Cardiac muscle cell (in vitro differentiated cells and primary cell): ENCODE measurements at regions not wholly inside any gene's neighbourhood (a gene's known extent, or its start where the extent isn't known, plus 50 kb on each side); places are given as distances from the start of the nearest gene placed in this dataset.
A peak's percentile ranks its signal among the peaks of the same experiment; 100 is the strongest.

Experiments
- DNase-seq, 2 donors: peaks; one replicate each; pipeline versions ENCODE4 v3.0.0 to v3.0.0-alpha.2; 2010 to 2017; ENCODE audit warnings: low read depth in 1 of 2, low spot score in 1 of 2
- H3K27ac ChIP-seq: fragments of 200-600 bp; sonication (generic); 2 replicates; pipeline ENCODE4 v1.5.1; 2016
- H3K27me3 ChIP-seq: fragments of 200-600 bp; sonication (generic); 2 replicates; pipeline ENCODE4 v1.6.0; 2016; ENCODE audit warnings: control low read depth
- H3K36me3 ChIP-seq: fragments of 200-600 bp; sonication (generic); 2 replicates; pipeline ENCODE4 v1.5.1; 2016; ENCODE audit warnings: control low read depth
- H3K4me1 ChIP-seq: fragments of 200-600 bp; sonication (generic); 2 replicates; pipeline ENCODE4 v1.8.1; 2017; ENCODE audit warnings: low read depth, mild to moderate bottlenecking, mixed run types
- H3K4me3 ChIP-seq: fragments of 200-600 bp; sonication (generic); 2 replicates; pipeline ENCODE4 v1.5.1; 2016; ENCODE audit warnings: mild to moderate bottlenecking
- H3K9me3 ChIP-seq: fragments of 200-600 bp; sonication (generic); 2 replicates; pipeline ENCODE4 v1.5.1; 2017; ENCODE audit warnings: low read depth, mild to moderate bottlenecking, control low read depth
- TF ChIP-seq, protein P1 (sequence below): IDR thresholded peaks from 2 replicates; pipeline ENCODE4 v1.5.1; 2012; ENCODE audit warnings: low read depth, mild to moderate bottlenecking, low read length

DNA sequence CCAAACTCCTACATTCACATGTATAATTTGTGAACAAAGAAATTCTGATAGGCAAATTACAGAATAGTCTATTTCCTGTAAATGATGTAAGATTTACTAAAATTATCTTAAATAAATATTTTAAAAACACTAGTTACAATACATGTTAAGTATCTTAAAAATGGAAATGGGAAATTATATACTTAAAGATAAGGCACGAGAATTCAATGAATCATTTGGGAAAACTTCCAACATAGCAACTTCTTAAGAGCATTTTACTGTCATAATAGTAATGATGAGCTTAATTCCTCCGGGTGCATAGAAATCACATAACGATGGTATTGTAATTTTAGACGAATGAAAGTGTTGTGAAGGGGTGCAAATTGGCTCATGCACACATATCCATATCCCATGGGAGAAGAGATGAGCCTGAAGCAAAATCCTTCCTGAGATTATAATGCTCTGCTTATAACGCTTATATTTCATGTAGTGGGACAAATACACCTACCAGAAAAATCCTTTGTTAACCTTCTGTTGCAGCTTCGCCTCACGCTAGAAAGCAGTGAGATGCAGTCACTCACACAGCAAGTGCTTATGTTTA lies 873.5 kb downstream of the PDHA2 start:
- no peaks in the 10 kb centered on the region for H3K36me3 ChIP-seq
- TF ChIP-seq, protein P1, sequence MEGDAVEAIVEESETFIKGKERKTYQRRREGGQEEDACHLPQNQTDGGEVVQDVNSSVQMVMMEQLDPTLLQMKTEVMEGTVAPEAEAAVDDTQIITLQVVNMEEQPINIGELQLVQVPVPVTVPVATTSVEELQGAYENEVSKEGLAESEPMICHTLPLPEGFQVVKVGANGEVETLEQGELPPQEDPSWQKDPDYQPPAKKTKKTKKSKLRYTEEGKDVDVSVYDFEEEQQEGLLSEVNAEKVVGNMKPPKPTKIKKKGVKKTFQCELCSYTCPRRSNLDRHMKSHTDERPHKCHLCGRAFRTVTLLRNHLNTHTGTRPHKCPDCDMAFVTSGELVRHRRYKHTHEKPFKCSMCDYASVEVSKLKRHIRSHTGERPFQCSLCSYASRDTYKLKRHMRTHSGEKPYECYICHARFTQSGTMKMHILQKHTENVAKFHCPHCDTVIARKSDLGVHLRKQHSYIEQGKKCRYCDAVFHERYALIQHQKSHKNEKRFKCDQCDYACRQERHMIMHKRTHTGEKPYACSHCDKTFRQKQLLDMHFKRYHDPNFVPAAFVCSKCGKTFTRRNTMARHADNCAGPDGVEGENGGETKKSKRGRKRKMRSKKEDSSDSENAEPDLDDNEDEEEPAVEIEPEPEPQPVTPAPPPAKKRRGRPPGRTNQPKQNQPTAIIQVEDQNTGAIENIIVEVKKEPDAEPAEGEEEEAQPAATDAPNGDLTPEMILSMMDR: no peak
- no peaks in the 10 kb centered on the region for H3K4me1 ChIP-seq

DNA sequence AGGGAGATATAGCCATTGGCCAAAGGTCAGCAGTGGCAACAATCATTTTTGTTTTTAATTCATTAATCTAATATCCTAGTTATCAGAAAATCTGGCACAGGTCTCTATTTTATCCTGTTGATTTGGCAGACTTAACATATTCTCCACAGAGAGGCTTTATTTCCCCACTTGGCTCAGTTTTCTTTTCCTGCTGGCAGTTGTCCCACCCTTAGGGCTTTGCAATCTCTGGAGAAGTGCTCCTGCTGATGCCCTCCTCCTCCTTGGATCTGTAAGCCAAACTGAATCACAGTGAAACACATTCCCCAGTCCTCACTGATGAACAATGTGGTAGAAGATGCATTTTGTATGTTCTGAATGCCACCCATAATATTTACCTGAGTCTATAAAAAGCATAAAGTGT lies 889.7 kb downstream of the PDHA2 start:
- Histone ChIP-seq H3K4me1 (no peaks in the 10 kb centered on the region), H3K36me3 (no peaks in the 10 kb centered on the region), H3K27ac (no peak overlapping the region), H3K9me3 (no peaks in the 10 kb centered on the region), H3K4me3 (no peak overlapping the region), H3K27me3 (no peaks in the 10 kb centered on the region)
- TF ChIP-seq, protein P1: no peak
- peak in 1 of 2 donors; percentile 53 for DNase-seq

More for the DNA sequence above, 873.5 kb downstream of the PDHA2 start:
- H3K27me3 ChIP-seq: no peaks in the 10 kb centered on the region
- no peak overlapping the region for H3K4me3 ChIP-seq
- no peaks in the 10 kb centered on the region for H3K9me3 ChIP-seq
- DNase-seq: peak in 1 of 2 donors; percentile 29
- no peak overlapping the region for H3K27ac ChIP-seq

DNA sequence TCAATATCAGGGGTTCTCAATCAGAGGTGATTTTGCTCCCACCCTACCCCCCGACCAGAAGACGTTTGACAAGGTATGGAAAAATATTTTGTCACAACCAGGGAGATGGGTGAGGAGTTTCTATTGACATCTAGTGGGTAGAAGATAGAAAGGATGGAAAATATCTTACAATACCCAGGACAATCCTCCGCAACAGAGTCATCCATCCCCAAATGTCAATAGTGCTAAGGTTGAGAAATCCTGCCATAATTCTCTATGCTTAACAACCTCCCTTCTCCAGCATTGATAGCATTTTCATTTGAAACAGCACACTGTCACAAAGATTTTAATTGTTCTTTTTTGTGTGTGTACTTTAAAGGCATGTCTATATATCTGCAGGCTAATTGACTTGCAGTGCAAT lies 890.5 kb downstream of the PDHA2 start:
- H3K4me1 ChIP-seq: no peaks in the 10 kb centered on the region
- DNase-seq: no peak
- no peaks in the 10 kb centered on the region for H3K9me3 ChIP-seq
- no peaks in the 10 kb centered on the region for H3K27me3 ChIP-seq
- TF ChIP-seq, protein P1: no peak
- H3K27ac ChIP-seq: no peak overlapping the region
- H3K36me3 ChIP-seq: no peaks in the 10 kb centered on the region
- no peak overlapping the region for H3K4me3 ChIP-seq

DNA sequence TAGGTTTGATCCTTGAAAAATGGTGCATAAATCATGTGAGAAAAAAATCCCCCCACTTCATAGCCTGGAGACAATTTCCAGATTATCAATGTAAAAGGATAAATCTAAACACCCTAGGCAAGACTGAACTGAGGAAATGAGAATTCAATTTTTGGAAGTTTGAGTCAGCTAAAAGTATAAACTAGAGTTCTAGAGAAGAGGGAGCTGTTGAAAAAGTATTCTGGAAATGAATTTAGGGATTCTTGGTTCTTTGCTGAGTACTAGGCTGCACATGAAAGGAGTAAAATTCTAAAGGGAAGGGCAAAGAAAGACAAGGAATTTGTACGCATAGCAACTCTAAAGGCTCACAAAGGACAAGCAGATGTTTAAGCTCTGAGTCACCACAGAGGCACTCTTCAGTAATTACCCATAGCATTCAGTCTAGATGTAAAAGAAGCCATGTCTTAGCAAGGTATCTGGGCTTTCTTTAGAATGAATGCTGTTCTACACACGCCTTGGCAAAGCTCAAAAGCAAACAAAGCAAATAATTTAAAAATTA lies 896.5 kb downstream of the PDHA2 start:
- H3K36me3 ChIP-seq: no peaks in the 10 kb centered on the region
- H3K27me3 ChIP-seq: no peaks in the 10 kb centered on the region
- H3K9me3 ChIP-seq: no peaks in the 10 kb centered on the region
- TF ChIP-seq, protein P1: no peak
- DNase-seq: peak; percentile 5 to 73
- no peak overlapping the region for H3K27ac ChIP-seq
- no peaks in the 10 kb centered on the region for H3K4me1 ChIP-seq
- no peak overlapping the region for H3K4me3 ChIP-seq

DNA sequence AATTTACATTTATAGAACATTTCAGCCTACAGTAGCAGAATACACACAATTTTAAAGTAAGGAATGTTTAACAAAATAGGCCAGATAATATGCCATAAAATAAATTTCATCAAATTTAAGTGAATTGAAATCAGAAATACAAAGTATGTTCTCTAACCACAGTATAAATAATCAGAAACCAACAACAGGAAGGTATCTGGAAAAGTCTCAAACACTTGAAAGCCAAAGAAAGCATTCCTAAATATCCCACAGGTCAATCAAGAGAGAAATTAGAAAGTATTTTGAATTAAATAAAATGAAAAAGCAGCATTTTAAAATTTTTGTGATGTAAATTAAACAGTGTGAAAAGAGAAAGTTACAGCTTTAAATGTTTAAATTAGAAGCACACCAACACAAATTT lies 899.2 kb downstream of the PDHA2 start:
- no peaks in the 10 kb centered on the region for H3K36me3 ChIP-seq
- no peaks in the 10 kb centered on the region for H3K27me3 ChIP-seq
- no peak overlapping the region for H3K27ac ChIP-seq
- H3K9me3 ChIP-seq: no peaks in the 10 kb centered on the region
- no peaks in the 10 kb centered on the region for H3K4me1 ChIP-seq
- no peak overlapping the region for H3K4me3 ChIP-seq
- TF ChIP-seq, protein P1: no peak
- no peak for DNase-seq
